ENCODE measurements at regions not wholly inside any gene's neighbourhood (a gene's known extent, or its start where the extent isn't known, plus 50 kb on each side); places are given as distances from the start of the nearest gene placed in this dataset.

- TF ChIP-seq, protein P1, sequence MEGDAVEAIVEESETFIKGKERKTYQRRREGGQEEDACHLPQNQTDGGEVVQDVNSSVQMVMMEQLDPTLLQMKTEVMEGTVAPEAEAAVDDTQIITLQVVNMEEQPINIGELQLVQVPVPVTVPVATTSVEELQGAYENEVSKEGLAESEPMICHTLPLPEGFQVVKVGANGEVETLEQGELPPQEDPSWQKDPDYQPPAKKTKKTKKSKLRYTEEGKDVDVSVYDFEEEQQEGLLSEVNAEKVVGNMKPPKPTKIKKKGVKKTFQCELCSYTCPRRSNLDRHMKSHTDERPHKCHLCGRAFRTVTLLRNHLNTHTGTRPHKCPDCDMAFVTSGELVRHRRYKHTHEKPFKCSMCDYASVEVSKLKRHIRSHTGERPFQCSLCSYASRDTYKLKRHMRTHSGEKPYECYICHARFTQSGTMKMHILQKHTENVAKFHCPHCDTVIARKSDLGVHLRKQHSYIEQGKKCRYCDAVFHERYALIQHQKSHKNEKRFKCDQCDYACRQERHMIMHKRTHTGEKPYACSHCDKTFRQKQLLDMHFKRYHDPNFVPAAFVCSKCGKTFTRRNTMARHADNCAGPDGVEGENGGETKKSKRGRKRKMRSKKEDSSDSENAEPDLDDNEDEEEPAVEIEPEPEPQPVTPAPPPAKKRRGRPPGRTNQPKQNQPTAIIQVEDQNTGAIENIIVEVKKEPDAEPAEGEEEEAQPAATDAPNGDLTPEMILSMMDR (IDR thresholded peaks at IDR 0.05; ENCODE audit: low read length), result no peak
- no peak for TF ChIP-seq EZH2 (IDR thresholded peaks at IDR 0.05; ENCODE audit: borderline replicate concordance, low read length)
These were observed 189.8 kb downstream of the HINT1 start for GRCh38 chr5:130975299-130975698.
